ENCODE measurements at regions not wholly inside any gene's neighbourhood (a gene's known extent, or its start where the extent isn't known, plus 50 kb on each side); places are given as distances from the start of the nearest gene placed in this dataset.
"Not testable (repeated sequence)": the region's sequence is repeated elsewhere in the genome, so short reads cannot be mapped to it uniquely, and the experiment has no call there.

DNA sequence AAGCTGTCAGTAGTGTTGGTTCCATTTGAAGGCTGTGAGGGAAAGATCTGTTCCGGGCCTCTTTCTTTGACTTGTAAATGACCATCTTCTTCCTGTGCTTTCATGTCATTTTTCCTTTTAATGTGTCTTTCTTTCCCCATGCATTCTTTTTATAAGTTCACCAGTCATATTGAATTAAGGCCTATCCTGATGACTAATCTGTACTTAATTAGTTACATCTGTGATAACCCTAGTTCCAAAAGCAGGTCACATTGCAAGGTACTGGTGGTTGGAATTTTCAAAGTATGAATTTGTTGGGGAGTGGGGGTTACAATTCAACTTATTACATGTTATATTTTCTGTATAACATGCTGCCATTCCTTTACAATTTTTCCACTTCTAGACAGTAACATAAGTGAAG is 1642.1 kb upstream of the FLRT2 start:
- Histone ChIP-seq H3K27ac (no peak overlapping the region), H3K4me3 (no peak overlapping the region), H3K9me3 (no peaks in the 10 kb centered on the region), H3K36me3 (no peaks in the 10 kb centered on the region), H3K4me1 (ENCODE audit: insufficient read depth) (no peaks in the 10 kb centered on the region), H3K27me3 (no peaks in the 10 kb centered on the region)
- intact Hi-C loops (cut with DNase I) = no loop called here
- WGBS, 3 donors = 92 to 97% (median 96%) methylated on average over 1 of the region's 1 CpG
- TF ChIP-seq EP300 (IDR thresholded peaks at IDR 0.05) (no peak), POLR2A (IDR thresholded peaks at IDR 0.05) (no peak)
- TF ChIP-seq, protein P1, sequence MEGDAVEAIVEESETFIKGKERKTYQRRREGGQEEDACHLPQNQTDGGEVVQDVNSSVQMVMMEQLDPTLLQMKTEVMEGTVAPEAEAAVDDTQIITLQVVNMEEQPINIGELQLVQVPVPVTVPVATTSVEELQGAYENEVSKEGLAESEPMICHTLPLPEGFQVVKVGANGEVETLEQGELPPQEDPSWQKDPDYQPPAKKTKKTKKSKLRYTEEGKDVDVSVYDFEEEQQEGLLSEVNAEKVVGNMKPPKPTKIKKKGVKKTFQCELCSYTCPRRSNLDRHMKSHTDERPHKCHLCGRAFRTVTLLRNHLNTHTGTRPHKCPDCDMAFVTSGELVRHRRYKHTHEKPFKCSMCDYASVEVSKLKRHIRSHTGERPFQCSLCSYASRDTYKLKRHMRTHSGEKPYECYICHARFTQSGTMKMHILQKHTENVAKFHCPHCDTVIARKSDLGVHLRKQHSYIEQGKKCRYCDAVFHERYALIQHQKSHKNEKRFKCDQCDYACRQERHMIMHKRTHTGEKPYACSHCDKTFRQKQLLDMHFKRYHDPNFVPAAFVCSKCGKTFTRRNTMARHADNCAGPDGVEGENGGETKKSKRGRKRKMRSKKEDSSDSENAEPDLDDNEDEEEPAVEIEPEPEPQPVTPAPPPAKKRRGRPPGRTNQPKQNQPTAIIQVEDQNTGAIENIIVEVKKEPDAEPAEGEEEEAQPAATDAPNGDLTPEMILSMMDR (IDR thresholded peaks at IDR 0.05) = no peak
- no peak for DNase-seq

DNA sequence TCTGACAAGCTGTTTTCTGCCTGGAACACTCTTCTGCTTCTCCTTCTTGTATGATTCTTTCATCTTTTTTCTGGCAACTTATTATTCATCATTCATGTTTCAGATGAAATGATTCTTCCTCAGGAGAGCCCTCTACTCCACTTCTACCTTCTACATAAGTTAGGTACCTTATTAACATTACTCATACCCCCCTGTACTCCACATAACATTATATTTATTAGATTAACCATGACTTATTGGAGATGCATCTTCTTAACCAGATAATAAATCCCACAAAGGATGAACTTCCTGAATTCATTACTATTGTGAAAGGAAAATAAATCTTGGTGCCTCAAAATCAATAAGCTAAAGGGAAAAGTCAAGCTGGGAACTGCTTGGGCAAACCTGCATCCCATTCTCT is 1636.5 kb upstream of the FLRT2 start:
- H3K36me3 ChIP-seq = no peaks in the 10 kb centered on the region
- H3K27me3 ChIP-seq = no peaks in the 10 kb centered on the region
- H3K9me3 ChIP-seq = no peaks in the 10 kb centered on the region
- H3K4me3 ChIP-seq = no peak overlapping the region
- H3K4me1 ChIP-seq (ENCODE audit: insufficient read depth) = peaks cover 2% of the 10 kb centered on the region
- TF ChIP-seq POLR2A (IDR thresholded peaks at IDR 0.05) (no peak), EP300 (IDR thresholded peaks at IDR 0.05) (no peak)
- TF ChIP-seq, protein P1 (IDR thresholded peaks at IDR 0.05) = no peak
- intact Hi-C loops (cut with DNase I) = no loop called here
- no peak overlapping the region for H3K27ac ChIP-seq
- DNase-seq = no peak

DNA sequence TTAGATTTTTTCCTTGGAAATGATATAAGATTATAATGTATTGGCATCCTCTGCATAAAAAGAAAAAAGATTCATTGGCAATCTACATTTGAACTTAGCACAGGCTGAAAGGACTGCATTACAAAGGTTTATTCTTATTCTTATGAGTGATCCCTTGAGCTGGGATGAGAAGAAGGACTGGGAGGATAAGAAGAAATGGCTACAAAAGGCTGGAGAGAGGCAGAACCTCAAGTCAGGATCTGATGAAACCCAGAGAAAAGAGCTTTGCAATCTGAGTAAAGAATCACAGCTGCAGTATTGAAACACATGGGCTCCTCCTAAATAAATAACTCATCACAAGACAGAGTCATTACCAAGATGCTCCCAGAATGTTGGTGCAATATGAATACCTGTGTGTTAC is 1635.4 kb upstream of the FLRT2 start:
- TF ChIP-seq EP300 (IDR thresholded peaks at IDR 0.05) = no peak
- TF ChIP-seq POLR2A (IDR thresholded peaks at IDR 0.05) = no peak
- TF ChIP-seq, protein P1 (IDR thresholded peaks at IDR 0.05) = no peak
- H3K27ac ChIP-seq = no peak overlapping the region
- H3K9me3 ChIP-seq = no peaks in the 10 kb centered on the region
- H3K4me3 ChIP-seq = no peak overlapping the region
- intact Hi-C loops (cut with DNase I) = no loop called here
- no peaks in the 10 kb centered on the region for H3K27me3 ChIP-seq
- no peaks in the 10 kb centered on the region for H3K36me3 ChIP-seq
- H3K4me1 ChIP-seq (ENCODE audit: insufficient read depth) = peaks cover 2% of the 10 kb centered on the region
- DNase-seq = no peak

DNA sequence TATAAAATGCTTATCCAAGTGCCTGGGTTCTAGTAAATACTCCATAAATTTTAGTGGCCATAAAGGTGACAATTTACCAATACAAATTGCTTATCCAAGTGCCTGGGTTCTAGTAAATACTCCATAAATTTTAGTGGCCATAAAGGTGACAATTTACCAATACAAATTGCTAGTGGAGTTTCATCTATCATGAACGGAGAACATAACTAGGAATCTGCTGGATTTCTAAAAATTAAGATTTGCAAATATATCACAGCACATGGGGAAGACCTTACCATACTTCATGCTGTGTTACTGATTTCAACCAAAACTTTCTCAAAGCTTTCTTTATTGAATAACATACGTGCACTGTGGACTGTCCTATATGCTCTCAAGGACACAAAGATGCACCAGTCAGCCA is 1631.4 kb upstream of the FLRT2 start:
- H3K36me3 ChIP-seq; H3K9me3 ChIP-seq; intact Hi-C loops (cut with DNase I); H3K27ac ChIP-seq; H3K4me3 ChIP-seq; H3K4me1 ChIP-seq (ENCODE audit: insufficient read depth); DNase-seq; H3K27me3 ChIP-seq: not testable (repeated sequence)
- WGBS, 3 donors = 62 to 98% (median 68%) methylated on average over 2 of the region's 2 CpGs

DNA sequence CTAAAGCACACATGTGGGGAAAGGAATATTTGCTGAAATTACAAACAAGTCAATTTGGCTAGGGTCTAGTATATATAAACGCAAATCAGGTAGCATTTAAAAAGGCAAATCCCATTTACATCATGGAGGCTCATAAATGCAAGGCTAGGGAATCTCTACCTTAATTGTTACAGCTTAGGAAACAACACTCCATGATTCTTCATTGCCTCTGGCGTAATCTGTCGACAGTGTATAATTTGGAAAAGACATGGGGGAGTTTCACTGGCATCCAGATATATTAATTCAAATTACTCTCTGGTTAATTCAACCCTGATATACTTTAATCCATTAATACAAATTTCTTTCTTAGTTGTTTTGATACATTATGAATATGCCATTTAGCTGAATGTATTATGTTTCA is 1630.2 kb upstream of the FLRT2 start:
- H3K27me3 ChIP-seq = no peaks in the 10 kb centered on the region
- peaks cover 2% of the 10 kb centered on the region for H3K4me1 ChIP-seq (ENCODE audit: insufficient read depth)
- no peak overlapping the region for H3K27ac ChIP-seq
- no peak overlapping the region for H3K4me3 ChIP-seq
- DNase-seq = no peak
- intact Hi-C loops (cut with DNase I) = no loop called here
- no peaks in the 10 kb centered on the region for H3K9me3 ChIP-seq
- no peaks in the 10 kb centered on the region for H3K36me3 ChIP-seq
- TF ChIP-seq EP300 (IDR thresholded peaks at IDR 0.05) (no peak), POLR2A (IDR thresholded peaks at IDR 0.05) (no peak)
- TF ChIP-seq, protein P1 (IDR thresholded peaks at IDR 0.05) = no peak
- WGBS, 3 donors = 89 to 92% (median 90%) methylated on average over 3 of the region's 3 CpGs

Measured in ovary (tissue), 7 donors.